ENCODE measurements at regions not wholly inside any gene's neighbourhood (a gene's known extent, or its start where the extent isn't known, plus 50 kb on each side); places are given as distances from the start of the nearest gene placed in this dataset.

DNA sequence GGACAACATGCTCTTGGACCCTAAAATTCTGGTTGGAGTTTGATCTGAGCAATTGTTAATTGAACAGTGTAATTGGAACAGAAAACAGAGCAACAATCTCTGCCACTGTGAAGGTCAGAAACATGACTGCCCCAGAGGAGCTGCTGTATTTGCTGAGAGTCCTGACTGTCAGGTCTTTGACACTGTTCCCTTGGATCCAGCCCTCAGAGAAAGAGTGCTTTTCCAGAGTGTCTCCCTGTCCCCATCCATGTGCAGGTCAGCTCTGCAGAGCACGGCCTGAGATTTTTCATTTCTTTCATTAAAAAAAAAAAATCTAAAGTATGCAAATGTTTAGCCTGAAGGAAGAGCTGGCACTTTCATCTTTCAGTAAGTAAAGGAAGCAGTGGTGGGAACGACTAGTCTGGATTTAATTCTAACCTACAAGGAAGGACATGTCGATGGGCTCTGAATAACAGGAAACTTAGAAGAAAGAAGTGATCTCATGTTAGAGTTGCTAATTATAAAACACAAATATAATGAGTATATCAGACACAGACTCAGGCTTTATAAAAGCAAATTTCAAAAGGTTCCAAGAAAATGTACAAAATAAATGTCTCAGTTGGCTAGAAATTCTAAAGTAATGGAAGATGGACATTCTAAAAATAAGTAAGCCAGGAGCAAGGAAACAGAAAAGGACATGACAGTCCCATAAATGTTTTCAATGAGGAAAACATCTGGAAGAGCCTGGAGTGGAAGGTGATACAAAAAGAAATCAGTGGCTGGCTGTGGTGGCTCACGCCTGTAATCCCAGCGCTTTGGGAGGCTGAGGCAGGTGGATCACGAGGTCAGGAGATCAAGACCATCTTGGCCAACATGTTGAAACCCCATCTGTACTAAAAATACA is 876.5 kb downstream of the EPHA4 start:
- H3K27ac ChIP-seq: no peak overlapping the region
- no peak for DNase-seq
- H3K9me3 ChIP-seq (replicated peaks in 1 of 3): no peaks in the 10 kb centered on the region
- no peaks in the 10 kb centered on the region for H3K4me1 ChIP-seq (replicated peaks in 1 of 2)
- intact Hi-C loops (cut with DNase I): no loop called here
- no peaks in the 10 kb centered on the region for H3K36me3 ChIP-seq (replicated peaks in 1 of 2)
- WGBS, 4 donors: 72 to 80% (median 75%) methylated on average over 6 of the region's 6 CpGs
- no peaks in the 10 kb centered on the region for H3K27me3 ChIP-seq
- H3K4me3 ChIP-seq: no peak overlapping the region
- no peak for TF ChIP-seq POLR2A (IDR thresholded peaks at IDR 0.05)
- TF ChIP-seq, protein P1, sequence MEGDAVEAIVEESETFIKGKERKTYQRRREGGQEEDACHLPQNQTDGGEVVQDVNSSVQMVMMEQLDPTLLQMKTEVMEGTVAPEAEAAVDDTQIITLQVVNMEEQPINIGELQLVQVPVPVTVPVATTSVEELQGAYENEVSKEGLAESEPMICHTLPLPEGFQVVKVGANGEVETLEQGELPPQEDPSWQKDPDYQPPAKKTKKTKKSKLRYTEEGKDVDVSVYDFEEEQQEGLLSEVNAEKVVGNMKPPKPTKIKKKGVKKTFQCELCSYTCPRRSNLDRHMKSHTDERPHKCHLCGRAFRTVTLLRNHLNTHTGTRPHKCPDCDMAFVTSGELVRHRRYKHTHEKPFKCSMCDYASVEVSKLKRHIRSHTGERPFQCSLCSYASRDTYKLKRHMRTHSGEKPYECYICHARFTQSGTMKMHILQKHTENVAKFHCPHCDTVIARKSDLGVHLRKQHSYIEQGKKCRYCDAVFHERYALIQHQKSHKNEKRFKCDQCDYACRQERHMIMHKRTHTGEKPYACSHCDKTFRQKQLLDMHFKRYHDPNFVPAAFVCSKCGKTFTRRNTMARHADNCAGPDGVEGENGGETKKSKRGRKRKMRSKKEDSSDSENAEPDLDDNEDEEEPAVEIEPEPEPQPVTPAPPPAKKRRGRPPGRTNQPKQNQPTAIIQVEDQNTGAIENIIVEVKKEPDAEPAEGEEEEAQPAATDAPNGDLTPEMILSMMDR (IDR thresholded peaks at IDR 0.05): no peak

DNA sequence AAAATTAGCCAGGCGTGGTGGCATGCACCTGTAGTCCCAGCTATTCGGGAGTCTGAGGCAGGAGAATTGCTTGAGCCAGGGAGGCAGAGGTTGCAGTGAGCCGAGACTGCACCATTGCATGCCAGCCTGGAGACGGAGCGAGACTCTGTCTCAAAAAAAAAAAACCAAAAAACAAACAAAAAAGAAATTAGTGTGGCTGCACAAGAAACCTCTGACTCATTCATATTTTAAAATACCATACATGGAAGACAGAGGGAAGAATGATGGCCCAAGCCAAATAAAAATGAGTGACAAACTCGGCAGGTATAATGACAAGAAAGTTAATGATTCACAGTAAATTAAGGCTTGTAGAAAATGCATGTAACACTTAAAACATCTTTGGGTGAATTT is 875.8 kb downstream of the EPHA4 start:
- Histone ChIP-seq H3K27ac (no peak overlapping the region), H3K27me3 (no peaks in the 10 kb centered on the region), H3K36me3 (replicated peaks in 1 of 2) (no peaks in the 10 kb centered on the region), H3K4me1 (replicated peaks in 1 of 2) (no peaks in the 10 kb centered on the region), H3K4me3 (no peak overlapping the region), H3K9me3 (replicated peaks in 1 of 3) (no peaks in the 10 kb centered on the region)
- TF ChIP-seq, protein P1 (IDR thresholded peaks at IDR 0.05): no peak
- TF ChIP-seq POLR2A (IDR thresholded peaks at IDR 0.05): no peak
- WGBS, 4 donors: 88 to 93% (median 92%) methylated on average over 6 of the region's 6 CpGs
- DNase-seq: no peak
- intact Hi-C loops (cut with DNase I): no loop called here

DNA sequence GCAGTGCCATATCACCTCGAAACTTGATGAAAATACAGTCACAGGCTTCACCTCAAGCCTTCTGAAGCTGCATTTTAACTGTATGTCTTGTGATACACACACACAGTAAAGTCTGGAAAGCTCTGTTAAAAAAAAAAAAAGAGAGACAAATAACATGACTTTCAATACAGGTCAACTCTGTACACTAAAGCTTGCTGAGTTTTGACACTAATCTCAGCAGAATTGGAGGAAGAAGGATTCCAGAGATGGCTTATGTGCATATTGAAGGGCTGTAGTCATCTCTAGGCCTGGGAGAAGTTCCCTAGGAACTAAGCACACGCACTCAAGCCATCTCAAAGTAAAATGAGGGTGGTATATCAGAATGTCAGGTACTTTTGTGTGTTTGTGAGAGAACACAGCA is 875.1 kb downstream of the EPHA4 start:
- Histone ChIP-seq H3K9me3 (replicated peaks in 1 of 3) (no peaks in the 10 kb centered on the region), H3K36me3 (replicated peaks in 1 of 2) (no peaks in the 10 kb centered on the region), H3K27ac (no peak overlapping the region), H3K27me3 (no peaks in the 10 kb centered on the region), H3K4me3 (no peak overlapping the region), H3K4me1 (replicated peaks in 1 of 2) (no peaks in the 10 kb centered on the region)
- no peak for DNase-seq
- intact Hi-C loops (cut with DNase I): no loop called here
- WGBS, 4 donors: 85 to 91% (median 88%) methylated on average over 2 of the region's 2 CpGs
- TF ChIP-seq POLR2A (IDR thresholded peaks at IDR 0.05): no peak
- TF ChIP-seq, protein P1 (IDR thresholded peaks at IDR 0.05): no peak

DNA sequence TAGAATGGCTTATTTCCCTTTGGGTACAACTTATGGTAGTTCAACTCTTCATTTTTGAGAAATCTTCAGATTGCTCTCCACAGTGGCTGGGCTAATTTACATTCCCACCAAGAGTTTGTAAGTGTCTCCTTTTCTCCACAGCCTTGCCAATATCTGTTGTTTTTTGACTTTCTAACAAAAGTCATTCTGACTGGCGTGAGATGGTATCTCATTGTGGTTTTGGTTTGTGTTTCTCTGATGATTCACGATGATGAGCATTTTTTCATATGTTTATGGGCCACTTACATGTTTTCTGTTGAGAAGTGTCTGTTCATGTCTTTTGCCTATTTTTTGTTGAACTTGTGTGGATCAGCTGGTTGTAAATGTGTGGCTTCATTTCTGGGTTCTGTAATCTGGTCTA is 871.0 kb downstream of the EPHA4 start:
- TF ChIP-seq POLR2A (IDR thresholded peaks at IDR 0.05): no peak
- TF ChIP-seq, protein P1 (IDR thresholded peaks at IDR 0.05): no peak
- Histone ChIP-seq H3K27me3 (no peaks in the 10 kb centered on the region), H3K4me3 (no peak overlapping the region), H3K36me3 (replicated peaks in 1 of 2) (no peaks in the 10 kb centered on the region), H3K27ac (no peak overlapping the region), H3K4me1 (replicated peaks in 1 of 2) (no peaks in the 10 kb centered on the region), H3K9me3 (replicated peaks in 1 of 3) (no peaks in the 10 kb centered on the region)
- intact Hi-C loops (cut with DNase I): no loop called here
- no peak for DNase-seq
- WGBS, 4 donors: 92 to 95% (median 94%) methylated on average over 2 of the region's 2 CpGs
